ENCODE measurements at regions not wholly inside any gene's neighbourhood (a gene's known extent, or its start where the extent isn't known, plus 50 kb on each side); places are given as distances from the start of the nearest gene placed in this dataset.

GRCh38 chr17:55584861-55585260 is 73.6 kb upstream of the SMIM36 start:
- TF ChIP-seq POLR2AphosphoS5 (IDR thresholded peaks at IDR 0.05; ENCODE audit: borderline replicate concordance, low read depth, low read length) (no peak), EZH2 (IDR thresholded peaks at IDR 0.05) (no peak), FOXP2 (optimal IDR thresholded peaks at IDR 0.05; ENCODE audit: control extremely low read depth, extremely low read length, insufficient read depth) (no peak)
